CD4-positive, alpha-beta T cell treated with Interleukin-21 for 1 hour (primary cell): ENCODE measurements at regions not wholly inside any gene's neighbourhood (a gene's known extent, or its start where the extent isn't known, plus 50 kb on each side); places are given as distances from the start of the nearest gene placed in this dataset.
"Not testable (repeated sequence)": the region's sequence is repeated elsewhere in the genome, so short reads cannot be mapped to it uniquely, and the experiment has no call there.

Experiments
- DNase-seq: peaks from one replicate; pipeline ENCODE4 v3.0.0-alpha.2; 2020

DNA sequence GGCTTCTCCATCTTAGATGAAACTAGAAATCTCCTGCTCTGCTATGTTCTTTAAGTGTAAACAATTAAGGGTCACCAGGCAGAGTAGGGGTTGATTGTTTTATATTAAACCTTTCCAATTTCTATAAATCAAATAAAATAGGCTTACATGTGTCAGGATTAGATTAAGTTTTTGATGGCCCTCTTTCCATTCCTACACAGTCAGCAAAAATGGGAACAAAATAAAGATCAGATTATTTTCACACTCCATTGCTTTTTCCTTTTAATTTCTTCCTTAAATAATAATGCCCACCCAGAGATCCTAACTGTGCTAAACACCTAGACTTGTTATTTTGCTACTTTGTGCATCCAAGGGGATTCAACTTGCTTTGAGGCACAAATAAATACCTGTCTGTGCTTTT is 381.4 kb upstream of the MAGEB16 start:
- no peak for DNase-seq

DNA sequence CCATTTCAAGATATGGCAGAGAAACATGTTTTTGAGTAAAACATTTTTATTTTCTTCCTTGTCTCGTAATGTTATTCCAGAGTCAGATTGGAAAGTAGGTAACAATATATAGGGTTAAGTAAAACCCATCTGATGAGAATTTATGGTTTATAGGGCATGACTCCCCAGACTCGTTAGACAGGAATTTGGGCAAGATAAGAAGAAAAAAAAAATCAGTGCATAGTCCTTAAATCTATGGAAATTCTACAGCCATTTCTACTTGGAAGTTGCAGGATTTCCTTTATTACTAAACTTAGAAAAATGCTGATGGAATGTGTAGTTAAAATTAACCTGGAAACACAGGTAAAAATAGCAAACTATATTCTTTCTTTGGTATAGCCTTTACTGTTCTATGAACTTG is 366.1 kb upstream of the MAGEB16 start:
- no peak for DNase-seq

DNA sequence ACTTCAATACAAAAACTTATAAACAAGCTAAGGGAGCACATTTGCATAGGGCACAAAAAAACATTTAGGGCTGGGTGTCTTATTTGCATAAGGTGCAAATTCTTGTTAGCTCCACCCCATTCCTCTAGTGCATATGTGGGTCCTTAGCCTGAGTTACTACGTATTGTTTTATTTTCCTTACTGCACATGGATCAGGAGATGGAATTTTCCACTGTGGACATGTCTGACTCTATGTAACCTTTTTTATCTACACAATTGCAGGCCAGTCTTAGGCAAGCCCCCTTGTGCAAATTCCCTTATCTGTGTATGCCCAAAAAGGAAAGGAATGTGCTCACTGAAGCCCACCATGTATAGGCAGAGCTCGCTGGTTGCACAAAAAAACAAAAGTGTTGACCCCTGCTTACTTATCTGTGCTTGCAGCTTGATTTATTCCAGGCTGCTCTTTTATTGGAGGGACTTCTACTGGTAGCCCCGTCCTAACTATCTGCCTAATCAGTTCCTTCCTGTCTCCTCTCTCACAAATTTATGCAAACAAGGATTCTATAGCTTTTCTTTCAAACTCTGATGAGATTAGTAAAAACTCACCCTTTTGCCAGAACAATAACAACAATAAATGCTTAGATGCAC is 359.0 kb upstream of the MAGEB16 start:
- no peak for DNase-seq

DNA sequence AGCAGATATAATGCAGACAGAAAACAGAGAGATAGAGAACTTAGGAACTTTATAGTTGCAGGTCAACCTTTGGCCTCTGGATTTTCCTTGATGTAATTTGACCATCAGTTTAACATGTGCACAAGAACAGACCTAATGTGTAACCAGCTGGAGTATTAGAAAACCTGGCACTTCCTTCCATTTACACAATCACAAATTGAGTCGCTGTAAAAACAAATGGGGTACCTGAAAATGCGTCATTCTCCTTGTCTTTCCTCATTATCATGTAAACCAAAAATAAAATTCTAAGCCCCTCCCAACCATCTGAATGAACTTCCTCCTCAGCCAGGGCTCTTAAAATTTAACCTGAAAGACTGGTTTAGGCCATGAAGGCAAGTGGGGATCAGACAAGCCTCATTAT is 358.4 kb upstream of the MAGEB16 start:
- DNase-seq = no peak

DNA sequence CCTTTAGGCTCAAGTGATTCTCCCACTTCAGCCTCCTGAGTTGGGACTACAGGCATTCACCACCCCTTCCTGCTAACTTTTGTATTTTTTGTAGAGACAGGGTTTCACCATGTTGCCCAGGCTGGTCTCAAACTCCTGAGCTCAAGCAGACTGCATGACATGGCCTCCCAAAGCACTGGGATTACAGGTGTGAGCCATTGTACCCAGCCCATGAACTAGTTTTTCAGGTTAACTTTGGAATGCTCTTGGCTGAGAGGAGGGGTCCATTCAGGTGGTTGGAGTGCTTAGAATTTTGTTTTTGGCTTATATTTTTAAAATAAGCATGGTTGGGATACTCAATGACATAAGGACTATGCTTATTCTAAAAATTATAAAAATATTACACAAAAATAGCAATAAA is 355.7 kb upstream of the MAGEB16 start:
- no peak for DNase-seq

DNA sequence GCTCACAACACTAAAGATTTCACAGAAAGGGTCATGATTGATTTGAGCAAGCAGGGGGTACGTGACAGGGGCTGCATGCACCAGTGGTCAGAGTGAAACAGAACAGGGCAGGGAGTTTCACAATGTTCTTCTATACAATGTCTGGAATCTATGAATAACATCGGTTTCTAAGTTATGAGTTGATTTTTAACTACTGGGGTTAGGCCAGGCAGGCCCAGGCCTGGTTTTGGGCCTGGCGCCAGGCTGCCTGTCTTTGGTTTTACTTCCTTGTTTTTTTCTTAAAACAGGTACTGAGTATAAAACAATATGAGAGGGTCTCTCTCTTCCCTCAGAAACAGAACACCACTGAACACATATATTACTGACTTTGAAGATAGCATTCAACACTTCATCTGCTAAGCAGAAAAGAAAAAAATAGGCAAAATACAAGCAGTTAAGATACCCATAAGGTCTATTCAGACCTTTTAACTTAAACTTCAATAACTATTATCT is 355.0 kb upstream of the MAGEB16 start:
- DNase-seq = peak; percentile 1

DNA sequence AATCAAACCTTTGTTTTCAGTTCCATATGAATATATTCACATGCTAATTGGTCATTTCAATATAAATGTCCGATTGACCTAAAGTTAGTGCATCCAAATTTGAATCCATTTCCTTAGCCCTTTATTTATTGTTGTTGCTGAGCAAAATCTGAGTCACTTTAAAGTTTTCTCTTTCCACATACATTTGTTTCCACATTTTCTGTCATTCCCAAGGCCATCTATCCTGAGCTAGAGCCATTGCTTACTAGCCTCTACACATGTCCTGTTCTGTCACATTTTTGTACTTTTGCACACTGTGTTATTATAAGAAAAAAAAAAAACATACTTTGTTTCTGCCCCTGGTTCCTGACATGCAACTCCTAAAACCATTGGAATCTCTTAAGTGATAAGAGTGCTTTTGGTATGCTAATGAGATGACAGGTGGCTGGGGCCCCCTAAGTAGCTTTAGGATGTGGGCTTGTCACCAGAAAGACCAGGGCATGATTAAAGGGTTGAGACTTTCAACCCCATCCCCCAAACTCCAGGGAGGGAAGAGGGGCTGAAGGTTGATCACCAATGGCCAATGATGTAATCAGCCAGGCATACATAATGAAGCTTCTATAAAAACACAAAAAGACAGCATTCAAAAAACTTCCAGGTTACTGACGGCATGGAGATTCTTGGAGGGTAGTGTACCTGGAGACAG is 353.3 kb upstream of the MAGEB16 start:
- DNase-seq = no peak

DNA sequence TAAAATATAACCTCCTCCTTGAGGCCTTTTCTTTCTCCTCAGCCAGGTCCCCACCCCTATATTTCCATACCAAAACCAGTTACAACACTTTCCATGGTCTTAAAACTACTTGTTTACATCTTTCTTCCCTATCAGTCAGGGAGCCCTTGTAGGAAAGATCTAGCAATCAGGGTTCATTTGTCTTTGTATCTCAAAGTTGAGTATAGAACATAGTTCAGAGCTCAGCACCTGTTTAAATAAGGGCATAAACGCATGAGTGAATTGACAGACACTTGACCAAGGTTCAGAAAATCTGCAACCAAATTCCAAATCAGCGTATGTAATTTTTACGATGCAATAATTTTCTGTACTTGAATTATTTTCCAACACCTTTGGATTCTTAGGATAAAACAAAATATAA is 352.2 kb upstream of the MAGEB16 start:
- DNase-seq = no peak

DNA sequence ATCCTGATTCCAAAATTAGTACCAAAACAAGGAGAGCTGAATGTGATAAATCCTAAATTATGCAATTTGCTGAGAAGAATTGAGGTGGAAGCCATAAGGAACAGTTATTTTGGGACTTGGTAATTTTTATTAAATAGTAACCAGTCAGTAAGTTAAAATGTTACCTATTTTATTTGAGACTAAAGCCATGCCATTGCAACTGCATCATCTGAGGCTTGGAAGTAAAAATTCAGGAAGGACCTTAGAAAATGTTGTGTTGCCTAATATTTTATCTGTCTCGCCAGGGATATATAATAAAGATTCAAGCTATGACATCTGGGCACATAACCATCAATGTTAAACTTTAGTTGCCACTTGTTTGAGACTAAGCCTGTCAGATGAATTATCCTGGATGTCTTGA is 341.3 kb upstream of the MAGEB16 start:
- DNase-seq = no peak

DNA sequence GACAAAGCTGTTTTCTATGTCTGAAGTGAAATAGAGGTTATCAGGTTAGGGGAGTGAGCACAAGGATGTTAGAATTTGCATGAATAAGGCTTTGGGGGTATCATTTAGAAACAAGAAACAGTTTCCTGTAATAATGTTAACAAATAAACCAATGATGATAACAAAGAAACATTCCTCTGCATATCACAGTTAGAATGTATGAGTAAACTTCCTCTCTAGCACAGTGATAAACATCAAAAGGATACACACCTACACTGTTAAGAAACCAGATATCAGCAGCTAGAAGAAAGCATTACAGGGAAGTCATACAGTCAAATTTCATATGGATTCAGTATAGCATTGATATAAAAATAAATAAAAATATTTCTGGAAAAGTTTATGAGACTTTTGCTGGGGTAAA is 340.0 kb upstream of the MAGEB16 start:
- no peak for DNase-seq

DNA sequence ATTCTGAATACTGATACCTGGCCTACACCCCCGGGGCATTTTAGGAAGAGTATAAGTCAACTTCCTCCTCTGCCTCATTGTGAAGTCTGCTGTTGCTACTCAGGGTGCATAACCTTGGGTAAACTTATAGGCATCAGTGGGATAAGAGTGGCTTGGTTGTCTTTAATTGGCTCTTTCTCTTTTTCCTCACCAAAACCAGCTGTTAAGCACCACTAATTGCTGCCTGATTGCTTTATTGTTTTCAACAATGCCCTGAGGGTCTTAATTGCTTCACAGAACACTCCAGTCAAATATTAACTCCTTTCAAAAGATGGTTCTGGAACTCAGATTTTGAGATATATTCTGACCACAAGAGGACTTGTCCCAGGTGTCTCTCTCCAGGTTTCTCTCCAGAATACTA is 337.0 kb upstream of the MAGEB16 start:
- DNase-seq = no peak

DNA sequence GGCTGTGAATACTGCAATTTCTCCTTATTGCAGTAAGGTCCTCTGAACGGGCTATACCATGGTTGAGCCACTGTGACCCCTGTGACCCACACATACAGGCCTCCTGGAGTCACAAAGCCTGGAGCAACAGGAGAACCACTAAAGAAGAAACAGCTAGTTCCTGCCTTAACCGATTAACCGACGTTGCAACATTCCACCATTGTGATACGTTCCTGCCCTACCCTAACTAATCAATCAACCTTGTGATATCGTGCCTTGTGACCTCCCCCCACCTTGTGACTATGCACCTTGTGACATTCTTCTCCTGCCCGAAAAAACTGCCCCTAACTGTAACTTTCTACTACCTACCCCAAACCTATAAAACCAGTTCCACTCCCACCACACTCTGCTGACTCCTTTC is 301.5 kb upstream of the MAGEB16 start:
- DNase-seq = not testable (repeated sequence)

DNA sequence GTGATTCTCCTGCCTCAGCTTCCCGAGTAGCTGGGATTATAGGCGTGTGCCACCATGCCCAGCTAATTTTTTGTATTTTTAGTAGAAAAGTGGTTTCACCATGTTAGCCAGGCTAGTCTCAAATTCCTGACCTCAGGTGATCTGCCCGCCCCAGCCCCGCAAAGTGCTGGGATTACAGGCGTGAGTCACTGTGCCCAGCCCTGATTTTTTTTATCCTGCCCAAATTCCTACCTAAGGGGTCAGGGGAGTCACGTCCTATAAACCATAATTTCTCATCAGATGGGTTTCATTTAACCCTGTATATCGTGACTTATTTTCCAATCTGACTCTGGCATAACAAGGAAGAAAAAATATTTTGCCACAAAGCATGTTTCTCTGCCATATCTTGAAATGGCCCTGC is 300.7 kb upstream of the MAGEB16 start:
- DNase-seq = not testable (repeated sequence)

DNA sequence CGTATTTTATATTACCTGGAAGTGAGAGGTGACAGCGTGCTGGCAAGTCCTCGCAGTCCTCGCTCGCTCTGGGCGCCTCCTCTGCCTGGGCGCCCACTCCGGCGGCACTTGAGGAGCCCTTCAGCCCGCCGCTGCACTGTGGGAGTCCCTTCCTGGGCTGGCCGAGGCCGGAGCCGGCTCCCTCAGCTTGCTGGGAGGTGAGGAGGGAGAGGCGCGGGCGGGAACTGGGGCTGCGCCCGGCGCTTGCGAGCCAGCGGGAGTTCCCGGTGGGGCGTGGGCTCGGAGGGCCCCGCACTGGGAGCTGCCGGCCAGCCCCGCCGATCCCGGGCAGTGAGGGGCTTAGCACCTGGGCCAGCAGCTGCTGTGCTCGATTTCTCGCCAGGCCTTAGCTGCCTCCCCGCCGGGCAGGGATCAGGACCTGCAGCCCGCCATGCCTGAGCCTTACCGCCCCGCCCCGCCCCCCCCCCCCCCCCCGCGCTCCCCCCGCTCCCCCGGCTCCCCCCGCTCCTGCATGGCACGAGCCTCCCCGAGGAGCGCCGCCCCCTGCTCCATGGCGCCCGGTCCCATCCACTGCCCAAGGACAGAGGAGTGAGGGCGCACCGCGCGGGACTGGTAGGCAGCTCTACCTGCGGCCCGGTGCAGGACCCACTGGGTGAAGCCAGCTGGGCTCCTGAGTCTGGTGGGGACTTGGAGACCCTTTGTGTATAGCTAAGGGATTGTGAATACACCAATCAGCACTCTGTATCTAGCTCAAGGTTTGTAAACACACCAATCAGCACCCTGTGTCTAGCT is 298.9 kb upstream of the MAGEB16 start:
- DNase-seq = no peak

DNA sequence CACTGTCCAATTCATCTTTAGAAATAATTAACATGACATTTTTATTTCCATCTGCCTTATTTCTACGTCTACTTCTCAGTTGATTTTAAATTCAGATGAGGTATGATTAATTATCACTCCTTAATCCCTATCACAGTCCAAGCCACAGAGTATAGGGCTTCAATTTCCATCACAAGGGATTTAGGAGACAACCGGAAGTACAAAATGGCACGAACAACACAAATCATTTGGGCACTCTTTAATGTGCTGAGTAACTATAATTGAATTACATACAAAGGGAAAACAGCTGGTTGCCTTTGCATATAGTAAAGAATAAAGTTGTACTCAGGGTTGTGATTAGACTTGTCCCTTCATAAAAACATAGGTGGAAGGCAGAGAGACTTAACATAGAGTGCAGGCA is 290.4 kb upstream of the MAGEB16 start:
- no peak for DNase-seq

DNA sequence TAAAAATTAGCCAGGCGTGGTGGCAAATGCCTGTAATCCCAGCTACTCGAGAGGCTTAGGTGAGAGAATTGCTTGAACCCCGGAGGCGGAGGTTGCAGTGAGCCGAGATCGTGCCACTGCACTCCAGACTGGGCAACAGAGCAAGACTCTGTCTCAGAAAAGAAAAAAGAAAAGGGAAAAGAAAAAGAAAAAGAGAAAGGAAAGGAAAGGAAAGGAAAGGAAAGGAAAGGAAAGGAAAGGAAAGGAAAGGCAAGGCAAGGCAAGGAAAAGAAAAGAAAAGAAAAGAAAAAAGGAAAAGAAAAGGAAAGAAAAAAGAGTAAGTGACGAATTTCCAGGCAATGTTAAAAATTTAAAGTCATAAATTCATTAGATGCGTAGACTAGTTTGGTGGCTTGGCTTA is 250.1 kb upstream of the MAGEB16 start:
- not testable (repeated sequence) for DNase-seq

DNA sequence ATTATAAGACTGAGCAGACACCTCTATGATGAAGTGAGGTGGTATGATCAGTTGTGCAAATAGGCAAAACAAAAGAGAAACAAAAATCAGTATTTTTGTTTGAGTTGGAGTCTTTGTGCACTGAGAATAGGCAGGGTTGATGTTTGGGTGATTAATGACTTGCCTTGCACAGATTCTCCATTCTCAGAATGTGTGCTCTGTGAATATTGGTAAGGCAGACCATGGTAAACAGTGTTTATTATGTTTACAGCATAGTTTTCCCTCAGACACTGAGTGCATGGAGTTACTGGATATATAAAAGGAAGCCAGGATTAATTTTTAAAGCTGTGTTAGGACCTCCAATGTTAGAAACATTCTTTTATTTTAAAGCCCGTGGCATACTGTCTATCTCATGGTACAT is 240.2 kb upstream of the MAGEB16 start:
- DNase-seq = no peak

DNA sequence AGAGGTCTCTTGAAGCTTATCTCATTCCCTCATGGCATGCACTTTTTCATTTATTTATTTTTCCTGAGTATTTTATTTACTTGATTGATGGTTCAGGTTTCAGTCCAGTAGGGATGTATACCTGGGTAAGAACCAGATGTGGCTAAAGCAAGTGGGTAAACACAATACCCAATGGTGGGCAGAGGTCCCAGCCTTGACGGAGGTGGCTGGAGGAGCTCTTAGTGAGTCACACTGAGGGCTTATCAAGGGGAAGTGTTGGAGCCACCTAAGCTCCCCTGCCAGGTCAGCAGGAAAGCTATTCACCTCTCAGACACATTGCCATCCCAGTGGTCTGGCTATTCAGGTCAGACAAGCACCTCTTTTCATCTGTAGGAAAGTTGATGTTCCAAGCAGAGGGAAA is 236.2 kb upstream of the MAGEB16 start:
- DNase-seq = no peak

DNA sequence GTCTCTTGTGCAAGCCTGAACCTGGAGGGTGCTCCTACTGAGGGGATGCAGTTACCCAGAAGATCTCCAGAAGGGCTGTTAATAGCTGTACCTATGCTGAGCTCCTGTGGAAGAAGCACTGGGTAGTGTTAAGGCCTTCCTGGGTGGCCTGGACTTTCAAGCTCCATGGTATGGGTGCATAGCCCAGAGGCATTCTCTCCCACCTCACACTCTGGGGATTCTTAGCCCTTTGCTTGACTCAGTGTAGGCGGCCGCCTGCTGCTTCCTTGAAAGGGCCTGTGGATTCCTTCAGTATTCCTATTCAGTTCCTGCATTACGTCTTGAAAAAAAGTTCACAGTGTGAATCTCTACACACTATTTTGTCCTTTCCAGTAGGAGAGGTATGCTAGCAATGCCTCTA is 235.7 kb upstream of the MAGEB16 start:
- DNase-seq = no peak

DNA sequence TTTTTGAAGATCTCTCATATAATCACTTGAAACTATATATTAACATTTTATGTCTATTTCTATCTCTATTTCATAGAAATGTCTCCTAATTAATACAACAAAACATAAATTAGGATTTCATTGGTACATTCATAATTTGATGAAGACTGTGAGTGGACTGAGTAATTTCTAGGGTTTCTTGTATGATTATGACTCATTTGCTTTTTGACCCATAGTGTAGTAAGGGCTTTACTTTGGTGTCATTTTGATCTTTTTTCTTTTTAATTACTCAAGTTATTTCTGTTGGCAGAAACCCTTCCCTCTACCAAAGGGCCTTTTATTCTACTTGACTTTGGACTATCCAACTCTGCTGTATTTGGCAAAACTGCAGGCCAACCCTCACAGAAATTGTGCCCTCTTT is 207.9 kb upstream of the MAGEB16 start:
- DNase-seq = no peak

DNA sequence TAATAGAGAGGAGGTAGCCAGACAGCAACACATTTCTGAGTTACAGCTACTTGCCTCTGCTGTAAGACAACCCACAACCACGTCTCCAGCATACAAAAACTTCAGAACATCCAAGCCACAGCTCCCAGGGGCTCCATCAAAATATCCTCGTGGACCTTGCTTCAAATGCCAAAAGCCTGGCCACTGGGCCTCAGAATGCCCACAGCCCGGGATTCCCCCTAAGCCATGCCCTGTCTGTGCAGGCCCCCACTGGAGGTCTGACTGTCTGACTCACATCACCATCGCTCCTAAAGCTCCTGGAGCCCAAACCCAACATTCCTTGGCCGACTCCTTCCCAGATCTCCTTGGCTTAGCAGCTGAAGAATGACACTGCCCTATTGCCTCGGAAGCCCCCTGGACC is 186.6 kb upstream of the MAGEB16 start:
- not testable (repeated sequence) for DNase-seq

DNA sequence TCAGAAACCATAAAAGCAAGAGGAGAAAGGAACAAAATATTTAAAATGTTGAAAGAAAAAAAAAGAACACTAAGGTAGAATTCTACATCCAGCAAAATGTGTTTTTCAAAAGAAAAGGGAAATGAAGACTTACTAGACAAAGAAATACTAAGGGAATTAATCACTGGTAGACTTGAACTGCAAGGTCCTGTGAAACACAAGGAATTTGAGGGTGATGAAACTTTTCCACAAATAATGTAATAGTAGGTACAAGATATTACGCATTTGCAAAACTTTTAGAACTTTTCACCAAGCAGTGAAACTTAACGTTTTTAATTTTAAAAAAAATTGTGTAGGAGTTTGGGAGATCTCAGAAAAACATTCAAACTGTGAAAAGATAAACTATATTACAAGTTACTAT is 180.3 kb upstream of the MAGEB16 start:
- DNase-seq = no peak

DNA sequence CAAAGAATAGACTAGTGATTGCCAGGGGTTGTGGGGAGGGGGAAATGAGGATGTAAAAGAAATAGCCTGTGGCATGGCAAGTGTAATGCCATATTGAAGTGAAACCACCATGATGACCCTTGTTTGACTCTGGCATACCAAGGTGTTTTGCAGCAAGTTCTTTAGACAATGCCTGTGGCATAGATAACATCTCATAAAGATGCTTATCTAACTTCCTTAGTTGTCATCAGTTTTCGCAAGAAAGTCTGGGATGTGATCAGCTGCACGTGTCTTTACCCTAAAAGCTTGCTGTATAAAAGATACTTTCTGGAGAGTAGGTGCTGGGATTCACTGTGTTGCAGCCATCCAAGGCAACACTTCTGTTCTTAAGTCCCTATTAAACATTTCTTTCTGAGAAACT is 176.1 kb upstream of the MAGEB16 start:
- no peak for DNase-seq

DNA sequence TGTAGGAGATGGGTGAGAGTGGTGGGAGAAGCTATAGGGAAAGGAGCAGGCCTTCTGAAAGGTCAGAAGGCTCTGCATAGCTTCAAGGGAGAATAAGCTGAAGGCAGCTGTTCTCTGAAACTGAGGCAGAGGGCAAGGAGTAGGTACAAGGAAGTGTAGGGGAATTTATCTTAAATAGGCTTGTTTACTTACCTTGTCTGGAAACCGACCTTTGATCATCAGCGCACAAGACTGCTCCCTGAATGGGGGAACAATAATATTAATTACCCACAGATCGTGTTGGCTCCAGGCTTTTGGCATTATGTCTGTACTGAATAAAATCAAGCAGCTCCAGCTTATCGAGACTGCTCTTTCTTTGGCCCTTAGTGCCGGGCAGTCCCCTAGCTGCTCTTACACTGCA is 175.5 kb upstream of the MAGEB16 start:
- no peak for DNase-seq
